HCT116 (cell line): ENCODE measurements at regions not wholly inside any gene's neighbourhood (a gene's known extent, or its start where the extent isn't known, plus 50 kb on each side); places are given as distances from the start of the nearest gene placed in this dataset.

Source experiments
- ATAC-seq: fragments of 200-7000 bp; cut with Tn5 transposase; 2 replicates; pipeline ENCODE4 v1.9.1; 2020; ENCODE audit warnings: mild to moderate bottlenecking, moderate library complexity
- BruUV-seq: library from RNA; stranded (reverse); fragments of 400-500 nt; replicated peaks from 2 replicates; lab custom pipeline; 2021; lab: Mats Ljungman, UMichigan
- CTCF ChIA-PET: fragments of 300-600 bp; sonication (Branson Sonifier 250); formaldehyde crosslinking; loops from one replicate; lab custom pipeline; 2021; ENCODE audit warnings: antibody characterized with exemption; lab: Charles Lee
- POLR2A ChIA-PET: fragments of 300-600, 350-600 bp; sonication (Branson Sonifier 250); formaldehyde crosslinking; loops from one replicate; lab custom pipeline; 2021; ENCODE audit warnings: antibody characterized with exemption; lab: Charles Lee
- RAD21 ChIA-PET, 2 experiments: fragments of 300-600 bp; sonication (Branson Sonifier 250); formaldehyde crosslinking; loops; one replicate each; lab custom pipeline; 2023; ENCODE audit warnings: low total read pairs in 2 of 2; ENCODE audit not compliant: uncharacterized antibody in 2 of 2, unreplicated experiment in 2 of 2, low non-redundant PET in 1 of 2; lab: Charles Lee
- DNase-seq: peaks from one replicate; pipeline ENCODE4 v3.0.0-alpha.2; 2010; ENCODE audit warnings: low read depth, low spot score
- H2AFZ ChIP-seq: fragments of 200-600 bp; shearing (Covaris generic), sonication (generic); 2 replicates; pipeline ENCODE4 v1.6.1; 2017; ENCODE audit warnings: low read depth, mixed run types, mixed read lengths, antibody characterized with exemption, low read length; ENCODE audit not compliant: poor library complexity, severe bottlenecking
- H3K27ac ChIP-seq: 2 replicates; pipeline ENCODE4 v1.5.1; 2012; ENCODE audit warnings: low read depth, low read length
- H3K27me3 ChIP-seq: fragments of 200-600 bp; sonication (generic); 2 replicates; pipeline ENCODE4 v1.6.1; 2016; ENCODE audit warnings: mixed run types, low read length, mixed read lengths; ENCODE audit not compliant: insufficient read depth
- H3K36me3 ChIP-seq, 2 experiments: fragments of 200-500 bp in 1 of 2; fragments of 200-600 bp in 1 of 2; sonication (Bioruptor generic) in 1 of 2; sonication (generic) in 1 of 2; 2 replicates each; pipeline versions ENCODE4 v1.5.1 to v1.6.1; 2014 to 2016; ENCODE audit warnings: low read length in 2 of 2, inconsistent platforms in 1 of 2, mixed read lengths in 1 of 2, mixed run types in 1 of 2; ENCODE audit not compliant: insufficient read depth in 2 of 2, control insufficient read depth in 1 of 2
- H3K4me1 ChIP-seq, 2 experiments: fragments of 200-600 bp in 1 of 2; sonication (generic) in 1 of 2; 2 replicates each; pipeline versions ENCODE4 v1.5.1 to v1.6.1; 2012 to 2017; ENCODE audit warnings: low read length in 2 of 2, inconsistent platforms in 1 of 2, mild to moderate bottlenecking in 1 of 2, mixed read lengths in 1 of 2, mixed run types in 1 of 2, moderate library complexity in 1 of 2; ENCODE audit not compliant: insufficient read depth in 2 of 2, control insufficient read depth in 1 of 2
- H3K4me2 ChIP-seq: fragments of 200-600 bp; sonication (generic); 2 replicates; pipeline ENCODE4 v1.6.1; 2017; ENCODE audit warnings: mixed run types, low read length, mixed read lengths
- H3K4me3 ChIP-seq, 2 experiments: fragments of 200-600 bp in 1 of 2; sonication (generic) in 1 of 2; replicated peaks in 1 of 2; 2 replicates each; pipeline ENCODE4 v1.5.1; 2011 to 2016; ENCODE audit warnings: low read length in 2 of 2, control low read depth in 1 of 2, low read depth in 1 of 2, mild to moderate bottlenecking in 1 of 2, mixed read lengths in 1 of 2, mixed run types in 1 of 2
- H3K79me2 ChIP-seq: fragments of 200-600 bp; sonication (generic); 2 replicates; pipeline ENCODE4 v1.6.1; 2017; ENCODE audit warnings: mild to moderate bottlenecking, mixed run types, low read length, moderate library complexity, mixed read lengths; ENCODE audit not compliant: insufficient read depth
- H3K9ac ChIP-seq: fragments of 200-600 bp; sonication (generic); 2 replicates; pipeline ENCODE4 v1.6.1; 2016; ENCODE audit warnings: low read length, mixed read lengths
- H3K9me2 ChIP-seq: fragments of 200-600 bp; sonication (generic), shearing (Covaris generic); 2 replicates; pipeline ENCODE4 v1.6.1; 2017; ENCODE audit warnings: mixed run types, mild to moderate bottlenecking, moderate library complexity; ENCODE audit not compliant: insufficient read depth
- H3K9me3 ChIP-seq, 2 experiments: fragments of 200-500 bp in 1 of 2; fragments of 200-600 bp in 1 of 2; sonication (Bioruptor generic) in 1 of 2; sonication (generic) in 1 of 2; 2 replicates each; pipeline ENCODE4 v1.6.1; 2014 to 2017; ENCODE audit warnings: low read length in 2 of 2, mixed read lengths in 2 of 2, inconsistent platforms in 1 of 2, low read depth in 1 of 2, mild to moderate bottlenecking in 1 of 2, mixed run types in 1 of 2, moderate library complexity in 1 of 2; ENCODE audit not compliant: control insufficient read depth in 1 of 2, insufficient read depth in 1 of 2
- H4K20me1 ChIP-seq: fragments of 200-600 bp; sonication (generic), shearing (Covaris generic); 2 replicates; pipeline ENCODE4 v1.6.1; 2017; ENCODE audit warnings: mixed run types, mild to moderate bottlenecking, moderate library complexity; ENCODE audit not compliant: insufficient read depth
- ATF3 ChIP-seq: IDR thresholded peaks from 2 replicates; pipeline ENCODE4 v1.6.1; 2012
- CTCF ChIP-seq, 3 experiments: fragments of 200-600 bp in 1 of 3; sonication (generic) in 1 of 3; IDR thresholded peaks in 2 of 3; conservative IDR thresholded peaks in 1 of 3; 2 replicates each; pipeline ENCODE4 v1.5.1; 2012 to 2017; ENCODE audit warnings: low read depth in 2 of 3, low read length in 2 of 3, antibody characterized with exemption in 1 of 3, borderline replicate concordance in 1 of 3, control low read depth in 1 of 3, mild to moderate bottlenecking in 1 of 3, mixed read lengths in 1 of 3, mixed run types in 1 of 3, moderate library complexity in 1 of 3; ENCODE audit not compliant: insufficient read depth in 1 of 3
- EGR1 ChIP-seq: IDR thresholded peaks from 2 replicates; pipeline ENCODE4 v1.6.1; 2012; ENCODE audit warnings: low read depth
- ELF1 ChIP-seq: IDR thresholded peaks from 2 replicates; pipeline ENCODE4 v1.6.1; 2012; ENCODE audit warnings: low read depth, borderline replicate concordance
- EZH2 ChIP-seq: fragments of 200-600 bp; sonication (generic); IDR thresholded peaks from 2 replicates; pipeline ENCODE4 v1.6.1; 2017; ENCODE audit warnings: antibody characterized with exemption, mixed run types
- EZH2phosphoT487 ChIP-seq: fragments of 200-600 bp; IDR thresholded peaks from 2 replicates; pipeline ENCODE4 v1.6.1; 2018; ENCODE audit warnings: antibody characterized with exemption, borderline replicate concordance
- FOSL1 ChIP-seq: IDR thresholded peaks from 2 replicates; pipeline ENCODE4 v1.6.1; 2012; ENCODE audit warnings: low read depth
- JUND ChIP-seq: IDR thresholded peaks from 2 replicates; pipeline ENCODE4 v1.6.1; 2012
- POLR2A ChIP-seq: IDR thresholded peaks from 2 replicates; pipeline ENCODE4 v1.7.0; 2011; ENCODE audit warnings: borderline replicate concordance; ENCODE audit not compliant: insufficient read depth, insufficient read length; ENCODE audit errors: extremely low read depth
- POLR2AphosphoS5 ChIP-seq: IDR thresholded peaks from 2 replicates; pipeline ENCODE4 v1.6.1; 2011; ENCODE audit warnings: mild to moderate bottlenecking, low read depth, low read length, moderate library complexity
- SP1 ChIP-seq: IDR thresholded peaks from 2 replicates; pipeline ENCODE4 v1.6.1; 2012; ENCODE audit warnings: low read depth
- SRF ChIP-seq: IDR thresholded peaks from 2 replicates; pipeline ENCODE4 v1.6.1; 2012; ENCODE audit warnings: low read depth
- TCF7L2 ChIP-seq: IDR thresholded peaks from 2 replicates; pipeline ENCODE4 v1.7.0; 2011; ENCODE audit warnings: borderline replicate concordance, inconsistent platforms; ENCODE audit not compliant: insufficient read depth, insufficient read length; ENCODE audit errors: extremely low read depth
- YY1 ChIP-seq: IDR thresholded peaks from 2 replicates; pipeline ENCODE4 v1.6.1; 2011; ENCODE audit warnings: low read length, low read depth, moderate library complexity, mild to moderate bottlenecking; ENCODE audit not compliant: insufficient replicate concordance; ENCODE audit errors: extremely low read depth
- intact Hi-C: fragments of 100-400 bp; cut with micrococcal nuclease; formaldehyde crosslinking; loops from 2 replicates; pipeline ENCODE4 v1.10.0; 2022

GRCh38 chr3:76724706-76725105 is 315.2 kb upstream of the ROBO2 start:
- H3K9ac ChIP-seq: no peak overlapping the region
- RAD21 ChIA-PET: no interaction called here
- no peak overlapping the region for H3K4me2 ChIP-seq
- no peak for DNase-seq
- H3K27ac ChIP-seq: no peak overlapping the region
- POLR2A ChIA-PET: no interaction called here
- no peak for TF ChIP-seq YY1
- no peak for TF ChIP-seq EZH2phosphoT487
- no peak for TF ChIP-seq CTCF (IDR thresholded peaks at IDR 0.05 in 2 of 3, conservative IDR thresholded peaks at IDR 0.05 in 1 of 3; ENCODE audit: borderline replicate concordance in 1 of 3, insufficient read depth in 1 of 3, low read depth in 2 of 3, low read length in 2 of 3)
- TF ChIP-seq EGR1: no peak
- TF ChIP-seq SRF: no peak
- no peak for TF ChIP-seq POLR2AphosphoS5
- TF ChIP-seq SP1: no peak
- TF ChIP-seq ELF1: no peak
- no peak for TF ChIP-seq EZH2
- TF ChIP-seq POLR2A: no peak
- no peak for TF ChIP-seq ATF3
- no peak for TF ChIP-seq TCF7L2
- no peak for TF ChIP-seq FOSL1
- TF ChIP-seq JUND: no peak
- TF ChIP-seq, all 23 proteins: peak for 0
- no TSS peak for BruUV-seq
- H3K9me2 ChIP-seq: no peaks in the 10 kb centered on the region
- H3K79me2 ChIP-seq: no peaks in the 10 kb centered on the region
- no peaks in the 10 kb centered on the region for H4K20me1 ChIP-seq
- H3K9me3 ChIP-seq: peaks cover 16 to 17% of the 10 kb centered on the region in 2 experiments; a peak in 3 of 4 replicates
- ATAC-seq: no peak
- no peaks in the 10 kb centered on the region for H3K36me3 ChIP-seq
- H3K4me3 ChIP-seq: no peak overlapping the region
- CTCF ChIA-PET: no interaction called here
- no peaks in the 10 kb centered on the region for H3K27me3 ChIP-seq
- intact Hi-C loops: no loop called here
- H3K4me1 ChIP-seq: no peaks in the 10 kb centered on the region
- no peak overlapping the region for H2AFZ ChIP-seq
